Stimulated activated CD4-positive, alpha-beta T cell treated with anti-CD3 and anti-CD28 coated beads, Interleukin-15, amount 100 ng/mL, for 1 hour (primary cell): ENCODE measurements at regions not wholly inside any gene's neighbourhood (a gene's known extent, or its start where the extent isn't known, plus 50 kb on each side); places are given as distances from the start of the nearest gene placed in this dataset.

Experiments used
- DNase-seq, 2 donors: peaks; one replicate each; pipeline ENCODE4 v3.0.0-alpha.2; 2020; ENCODE audit warnings: low read depth in 1 of 2, low spot score in 1 of 2

GRCh38 chr17:14959106-14959648 lies 305.9 kb downstream of the PMP22 start:
- no peak for DNase-seq

GRCh38 chr17:14953405-14953804 lies 311.7 kb downstream of the PMP22 start:
- DNase-seq = no peak

DNA sequence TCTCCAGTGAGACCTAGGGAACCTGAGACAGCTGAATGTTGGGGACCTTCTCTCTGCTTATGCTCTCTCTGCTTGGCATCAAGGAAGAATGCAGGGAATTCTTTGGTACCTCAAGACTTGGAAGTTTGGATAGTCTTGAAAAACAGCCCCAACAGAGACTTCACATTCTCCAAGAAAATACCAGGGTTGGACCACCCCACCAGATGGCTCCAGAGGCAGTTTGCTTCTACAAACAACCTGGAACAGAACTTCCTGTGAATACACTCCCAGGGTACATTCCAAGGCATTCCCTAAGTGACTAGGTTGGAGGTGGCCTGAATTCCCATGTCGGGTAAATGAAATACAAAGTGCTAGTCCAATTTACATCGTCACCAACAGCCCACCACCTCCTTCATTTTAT lies 314.4 kb downstream of the PMP22 start:
- no peak for DNase-seq

- DNase-seq = no peak
Observed at GRCh38 chr17:14950216-14950615, 314.9 kb downstream of the PMP22 start.

- DNase-seq = no peak
Observed at GRCh38 chr17:14947671-14948070, 317.5 kb downstream of the PMP22 start.

DNA sequence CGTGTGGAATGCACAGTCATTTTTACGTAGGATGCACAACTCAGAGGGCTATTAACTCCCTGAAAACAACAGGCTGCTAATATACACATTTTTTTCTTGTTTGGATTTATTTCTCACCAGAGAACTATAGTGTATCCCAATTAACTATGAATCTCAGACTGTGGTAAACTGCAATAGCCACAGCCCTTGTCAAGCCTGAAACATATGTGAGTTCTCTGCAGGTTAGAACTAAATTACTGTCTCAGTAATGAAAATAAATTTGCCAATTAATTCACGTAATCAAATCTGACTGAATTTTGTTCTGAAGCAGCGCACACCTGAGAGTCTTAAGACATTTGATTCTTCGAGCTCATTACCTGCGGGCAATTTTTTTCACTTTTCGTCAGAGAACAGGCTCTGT lies 318.6 kb downstream of the PMP22 start:
- DNase-seq = no peak

DNA sequence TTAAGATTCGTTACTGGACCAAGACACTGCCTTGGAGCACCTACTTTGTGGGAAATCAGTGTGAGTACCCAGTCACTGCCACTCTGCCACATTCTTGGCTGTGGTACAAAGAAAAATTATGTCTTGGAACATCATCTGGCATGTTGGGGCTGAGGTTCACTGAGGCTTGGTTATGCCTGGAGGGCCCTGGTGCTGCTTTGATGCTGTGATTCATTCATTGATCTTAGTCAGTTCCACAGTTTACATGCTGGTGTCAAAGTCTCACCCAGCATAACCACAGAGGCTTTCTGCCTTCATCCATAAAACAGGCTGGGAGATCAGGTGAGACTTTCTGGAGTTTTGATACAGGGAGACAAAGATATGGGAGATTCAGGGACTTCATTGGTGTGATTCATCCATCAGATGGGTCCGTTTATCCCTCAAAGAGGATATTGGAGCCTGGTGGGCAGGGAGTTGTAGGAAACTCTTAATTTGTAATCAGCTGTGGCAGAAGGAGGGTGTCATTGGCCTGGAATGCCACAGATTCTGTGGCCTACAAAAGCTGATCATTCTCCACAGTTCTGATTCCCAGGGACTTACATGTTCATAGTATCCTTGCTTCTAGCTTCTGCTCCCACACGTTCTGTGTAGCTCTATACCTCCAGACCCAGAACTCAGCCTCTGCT lies 322.5 kb downstream of the PMP22 start:
- no peak for DNase-seq

- DNase-seq = no peak
Observed at GRCh38 chr17:14940938-14941265, 324.2 kb downstream of the PMP22 start.

- no peak for DNase-seq
Observed at GRCh38 chr17:14940108-14940937, 324.8 kb downstream of the PMP22 start.

DNA sequence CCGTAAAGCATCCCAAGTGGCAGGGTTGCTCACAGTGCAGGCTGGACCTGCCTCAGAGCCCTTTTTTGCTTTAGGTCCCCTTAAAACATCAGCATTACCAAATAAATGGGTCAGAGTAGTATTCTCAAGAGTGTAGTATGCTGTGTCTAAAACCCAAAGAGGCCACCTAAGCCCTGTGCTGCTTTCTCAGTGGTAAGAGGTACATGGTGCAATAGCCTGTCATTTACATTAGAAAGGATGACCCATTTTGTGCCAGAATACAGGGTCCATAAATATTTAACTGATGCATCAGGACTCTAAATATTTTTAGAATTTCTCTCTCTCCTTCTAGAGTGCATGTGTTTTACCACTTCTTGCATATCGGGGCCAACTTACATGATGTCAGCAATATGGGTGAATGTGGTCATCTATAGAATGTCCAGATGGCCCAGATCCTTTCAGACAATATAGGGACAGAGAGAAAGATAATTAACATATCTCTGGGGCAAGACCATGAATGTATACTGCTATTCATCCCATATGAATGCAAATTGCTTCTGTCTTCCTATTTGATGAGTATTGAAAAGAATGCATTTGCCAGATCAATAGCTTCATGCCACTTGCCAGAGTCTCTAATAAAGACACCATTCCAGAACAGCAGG lies 329.2 kb downstream of the PMP22 start:
- no peak for DNase-seq

GRCh38 chr17:14935139-14935841 lies 329.8 kb downstream of the PMP22 start:
- DNase-seq = no peak

DNA sequence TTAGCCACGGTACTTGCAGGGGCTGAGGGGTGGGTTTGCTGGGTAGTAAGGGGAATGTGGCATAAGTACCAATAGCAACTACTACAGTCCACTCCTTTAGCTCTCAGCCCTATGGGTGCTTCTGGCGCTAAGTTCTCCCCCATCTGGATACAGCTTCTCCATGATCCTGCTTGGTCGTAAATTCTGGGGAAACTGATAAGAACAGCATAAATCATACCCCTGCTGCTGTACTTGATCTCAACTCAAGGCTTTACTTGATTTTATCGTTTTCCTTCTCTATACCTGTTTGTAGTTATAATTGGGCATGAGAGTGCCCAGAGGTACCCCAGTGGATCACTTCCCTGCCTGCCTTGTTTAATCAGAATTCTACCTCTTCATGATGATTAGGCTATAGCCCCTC lies 331.4 kb downstream of the PMP22 start:
- DNase-seq = no peak

GRCh38 chr17:14926526-14927122 lies 338.5 kb downstream of the PMP22 start:
- peak in 1 of 2 donors; percentile 13 for DNase-seq

- no peak for DNase-seq
Observed at GRCh38 chr17:14926073-14926472, 339.1 kb downstream of the PMP22 start.

- no peak for DNase-seq
Observed at GRCh38 chr17:14925498-14925897, 339.6 kb downstream of the PMP22 start.

GRCh38 chr17:14923981-14924380 lies 341.1 kb downstream of the PMP22 start:
- no peak for DNase-seq

DNA sequence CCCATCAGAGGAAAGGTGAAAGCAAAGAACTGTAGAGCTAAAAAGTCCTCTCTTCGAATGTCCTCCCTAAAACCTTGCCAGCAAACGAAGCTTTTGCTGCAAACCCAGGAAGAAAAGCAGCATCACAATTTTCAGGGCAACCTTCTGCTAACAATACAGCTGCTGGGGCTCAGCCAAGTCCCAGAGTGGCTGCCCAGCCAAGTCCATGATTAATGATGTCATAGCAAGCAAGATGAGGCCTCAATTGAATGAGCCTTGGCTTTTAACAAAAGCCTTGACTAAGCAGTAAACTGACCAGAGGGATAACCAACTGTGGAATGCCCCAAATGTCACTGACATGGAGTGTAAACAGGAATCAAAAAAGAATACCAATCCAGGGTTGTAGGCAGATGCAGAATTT lies 342.7 kb downstream of the PMP22 start:
- DNase-seq = no peak

GRCh38 chr17:14921936-14922335 lies 343.2 kb downstream of the PMP22 start:
- no peak for DNase-seq

DNA sequence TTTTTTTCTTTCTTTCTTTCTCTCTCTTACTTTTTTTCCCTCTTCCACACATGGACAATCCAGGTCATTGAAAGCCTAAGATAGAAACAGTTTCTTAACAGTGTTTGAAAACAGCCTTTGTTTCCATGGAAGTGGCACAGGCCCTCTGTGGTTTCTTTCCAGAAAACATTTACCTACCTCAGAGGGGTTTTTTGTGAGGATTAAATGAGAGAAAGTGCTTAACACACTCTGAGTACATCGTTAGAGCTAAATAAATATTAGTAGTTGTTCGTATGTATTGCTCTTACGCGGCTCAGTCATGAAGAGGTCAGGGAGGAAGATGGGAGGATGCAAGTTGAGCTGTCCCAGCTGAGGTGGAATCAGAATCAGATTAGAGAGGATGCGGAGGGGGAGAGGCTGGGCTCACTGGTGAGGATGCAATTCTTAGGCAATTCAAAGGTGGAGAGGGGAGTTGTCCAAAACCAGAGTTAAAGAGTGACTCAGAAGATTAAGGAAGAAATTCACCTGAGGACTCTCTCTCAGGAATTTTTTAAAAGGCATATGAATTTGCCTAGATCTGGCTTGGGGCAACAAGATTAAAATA lies 345.4 kb downstream of the PMP22 start:
- DNase-seq = no peak

- DNase-seq = no peak
Observed at GRCh38 chr17:14919094-14919493, 346.0 kb downstream of the PMP22 start.

DNA sequence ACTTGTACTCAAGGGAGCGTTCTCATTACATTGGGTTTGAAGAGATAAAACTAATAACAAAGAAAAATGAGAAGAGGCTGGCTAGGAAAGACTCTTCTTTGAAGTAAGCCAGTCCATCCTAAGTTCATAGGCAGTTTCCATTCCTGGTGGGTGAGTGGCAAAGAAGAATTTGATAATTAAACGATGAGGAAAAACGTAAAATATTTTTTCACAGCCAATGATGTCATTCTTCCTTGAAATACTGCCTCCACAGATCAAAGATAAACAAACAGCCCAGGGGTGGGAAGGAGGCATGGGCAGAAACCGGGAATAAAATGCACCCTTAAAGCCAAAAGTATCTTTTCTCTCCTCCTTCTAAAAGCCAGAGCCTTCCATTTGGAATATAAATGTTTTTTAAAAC lies 346.6 kb downstream of the PMP22 start:
- DNase-seq = no peak
